GM06990 (cell line): ENCODE measurements at regions not wholly inside any gene's neighbourhood (a gene's known extent, or its start where the extent isn't known, plus 50 kb on each side); places are given as distances from the start of the nearest gene placed in this dataset.

Source experiments
- DNase-seq: peaks from one replicate; pipeline ENCODE4 v3.0.0-alpha.2; 2011; ENCODE audit not compliant: insufficient read length; ENCODE audit errors: extremely low read depth
- H3K27me3 ChIP-seq: replicated peaks from 2 replicates; pipeline ENCODE4 v1.6.0; 2011; ENCODE audit warnings: low read length; ENCODE audit not compliant: control insufficient read depth, insufficient read depth
- H3K36me3 ChIP-seq: 2 replicates; pipeline ENCODE4 v1.5.1; 2011; ENCODE audit warnings: low read length; ENCODE audit not compliant: control insufficient read depth, insufficient read depth
- H3K4me3 ChIP-seq: replicated peaks from 2 replicates; pipeline ENCODE4 v1.5.1; 2011; ENCODE audit warnings: low read depth, mild to moderate bottlenecking, control low read depth, low read length
- CTCF ChIP-seq: IDR thresholded peaks from 2 replicates; pipeline ENCODE4 v1.5.1; 2011; ENCODE audit warnings: low read length, control low read depth, mild to moderate bottlenecking, inconsistent platforms; ENCODE audit not compliant: insufficient read depth, poor library complexity, severe bottlenecking

GRCh38 chr14:22168092-22168955 is 420.7 kb downstream of the DAD1 start:
- Histone ChIP-seq H3K36me3 (no peaks in the 10 kb centered on the region), H3K27me3 (no peaks in the 10 kb centered on the region), H3K4me3 (no peak overlapping the region)
- no peak for TF ChIP-seq CTCF
- DNase-seq: no peak

DNA sequence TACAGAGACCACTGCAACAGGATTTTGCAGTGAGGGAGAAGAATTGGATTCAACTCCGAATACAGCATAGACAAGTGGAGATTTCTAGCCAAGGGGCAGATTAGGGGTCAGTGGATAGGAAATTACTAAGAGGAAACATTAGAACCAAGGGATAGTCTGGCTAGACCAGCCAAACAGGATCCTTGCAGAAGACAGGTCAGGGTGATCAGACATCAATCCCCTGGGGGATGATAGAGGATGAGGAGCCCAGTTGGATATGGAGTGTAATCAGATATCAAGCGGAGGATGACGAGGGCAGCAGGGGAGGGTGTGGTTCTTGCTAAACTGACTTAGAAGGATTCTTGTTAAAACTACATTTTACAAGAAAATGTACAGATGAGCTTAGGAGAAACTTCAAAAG is 424.4 kb downstream of the DAD1 start:
- Histone ChIP-seq H3K36me3 (no peaks in the 10 kb centered on the region), H3K27me3 (no peaks in the 10 kb centered on the region), H3K4me3 (no peak overlapping the region)
- no peak for DNase-seq
- TF ChIP-seq CTCF: no peak

DNA sequence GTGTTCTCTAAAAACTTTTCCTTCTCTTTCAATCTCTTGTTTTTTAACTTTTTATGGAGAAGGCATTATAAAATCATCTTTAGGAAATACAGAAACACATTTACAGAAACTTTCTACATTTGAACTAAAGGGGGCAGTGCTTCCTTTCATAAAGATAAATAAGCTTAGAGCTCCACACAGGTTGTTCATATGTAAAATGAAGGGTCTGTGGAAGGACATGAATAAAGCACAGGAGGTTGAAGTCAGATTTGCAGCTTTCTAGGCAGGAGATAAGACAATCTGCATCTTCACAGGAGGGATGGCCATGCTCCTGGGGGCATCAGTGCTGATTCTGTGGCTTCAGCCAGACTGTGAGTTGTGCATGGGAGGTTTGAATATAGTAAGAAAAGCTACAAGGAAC is 426.0 kb downstream of the DAD1 start:
- DNase-seq: no peak
- TF ChIP-seq CTCF: peak; percentile 15
- no peak overlapping the region for H3K4me3 ChIP-seq
- no peaks in the 10 kb centered on the region for H3K27me3 ChIP-seq
- H3K36me3 ChIP-seq: no peaks in the 10 kb centered on the region

GRCh38 chr14:22159957-22160356 is 429.1 kb downstream of the DAD1 start:
- no peak for DNase-seq
- no peaks in the 10 kb centered on the region; the same call in 1 of the 2 replicates for H3K27me3 ChIP-seq
- no peak for TF ChIP-seq CTCF
- no peak overlapping the region for H3K4me3 ChIP-seq
- no peaks in the 10 kb centered on the region for H3K36me3 ChIP-seq

DNA sequence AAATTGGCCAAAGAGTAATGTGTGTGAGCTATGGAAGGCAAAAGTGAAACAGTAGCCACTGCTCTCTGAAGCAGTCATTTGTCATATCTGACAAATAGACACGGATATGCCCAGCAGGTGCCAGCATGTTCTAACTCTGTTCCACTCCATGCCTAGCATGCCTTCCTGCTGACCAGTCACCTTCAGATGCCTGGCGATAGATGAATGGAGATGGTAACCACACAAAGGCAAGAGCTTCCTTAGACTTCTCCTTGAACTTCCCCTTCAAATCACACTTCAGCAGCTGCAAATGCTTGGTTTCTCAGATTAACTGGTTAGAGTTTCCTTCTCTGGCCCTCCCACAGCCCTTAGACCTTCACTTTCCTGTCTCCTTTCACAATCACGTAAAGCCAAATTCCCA is 429.9 kb downstream of the DAD1 start:
- Histone ChIP-seq H3K36me3 (no peaks in the 10 kb centered on the region), H3K4me3 (no peak overlapping the region), H3K27me3 (no peaks in the 10 kb centered on the region; the same call in 1 of the 2 replicates)
- no peak for TF ChIP-seq CTCF
- DNase-seq: no peak
